K562 (cell line): ENCODE measurements at regions not wholly inside any gene's neighbourhood (a gene's known extent, or its start where the extent isn't known, plus 50 kb on each side); places are given as distances from the start of the nearest gene placed in this dataset.
"Not testable (repeated sequence)": the region's sequence is repeated elsewhere in the genome, so short reads cannot be mapped to it uniquely, and the experiment has no call there.

Experiments used
- ATAC-seq: fragments of 200-7000 bp; cut with Tn5 transposase; 3 replicates; pipeline ENCODE4 v1.9.1; 2020; ENCODE audit warnings: moderate library complexity
- BruUV-seq: library from RNA; stranded (reverse); fragments of 400-500 nt; replicated peaks from 2 replicates; lab custom pipeline; 2021; lab: Mats Ljungman, UMichigan
- CTCF ChIA-PET: fragments of 300-600 bp; formaldehyde crosslinking; extraction: SDS; loops from one replicate; lab custom pipeline; 2021; ENCODE audit warnings: low intra/inter-chr PET ratio; lab: Yijun Ruan, JAX
- POLR2A ChIA-PET: fragments of 300-600, 350-650 bp; sonication (Branson Sonifier 250); formaldehyde crosslinking; extraction: SDS; loops from one replicate; lab custom pipeline; 2021; ENCODE audit warnings: antibody characterized with exemption, inconsistent platforms; lab: Yijun Ruan, JAX
- DNase-seq, 4 experiments: peaks; one replicate each; pipeline versions ENCODE4 v3.0.0 to v3.0.0-alpha.2; 2011 to 2018; ENCODE audit warnings: low spot score in 3 of 4, mixed read lengths in 3 of 4; ENCODE audit errors: extremely low read depth in 1 of 4
- FAIRE-seq: peaks from 2 replicates; lab custom pipeline; 2011; peaks lifted over from hg19 to GRCh38; lab: Jason Lieb, UNC
- H2AFZ ChIP-seq: 2 replicates; pipeline ENCODE4 v1.6.0; 2011; ENCODE audit warnings: low read depth, low read length, control low read depth, inconsistent platforms
- H3K27ac ChIP-seq: fragments of 200-600 bp; 3 replicates; pipeline ENCODE4 v1.8.0; 2011; ENCODE audit warnings: low read depth, mild to moderate bottlenecking, control low read depth, inconsistent platforms, low read length, moderate library complexity, mixed read lengths; ENCODE audit errors: extremely low read depth
- H3K27me3 ChIP-seq, 2 experiments: fragments of 300-600 bp in 1 of 2; 2 replicates in 1 of 2; 3 replicates in 1 of 2; pipeline versions ENCODE4 v1.6.0 to v1.8.0; 2011; ENCODE audit warnings: inconsistent platforms in 2 of 2, low read length in 2 of 2, mild to moderate bottlenecking in 1 of 2, mixed read lengths in 1 of 2, moderate library complexity in 1 of 2; ENCODE audit not compliant: control insufficient read depth in 2 of 2, insufficient read depth in 2 of 2
- H3K36me3 ChIP-seq: fragments of 300-600 bp; 3 replicates; pipeline ENCODE4 v1.8.0; 2011; ENCODE audit warnings: mild to moderate bottlenecking, low read length, inconsistent platforms; ENCODE audit not compliant: control insufficient read depth, insufficient read depth
- H3K4me1 ChIP-seq, 2 experiments: fragments of 200-600 bp in 1 of 2; replicated peaks in 1 of 2; 2 replicates in 1 of 2; 3 replicates in 1 of 2; pipeline versions ENCODE4 v1.5.1 to v1.8.0; 2011; ENCODE audit warnings: inconsistent platforms in 2 of 2, low read length in 2 of 2, mild to moderate bottlenecking in 1 of 2, mixed read lengths in 1 of 2, moderate library complexity in 1 of 2; ENCODE audit not compliant: control insufficient read depth in 2 of 2, insufficient read depth in 2 of 2
- H3K4me2 ChIP-seq: 2 replicates; pipeline ENCODE4 v1.6.1; 2011; ENCODE audit warnings: low read length, control low read depth, inconsistent platforms, mixed read lengths; ENCODE audit not compliant: insufficient read depth
- H3K4me3 ChIP-seq: fragments of 200-600 bp; sonication (generic), shearing (Covaris generic); 2 replicates; pipeline ENCODE4 v1.5.1; 2016; ENCODE audit warnings: control low read depth, inconsistent platforms
- H3K79me2 ChIP-seq: fragments of 200-600 bp; 3 replicates; pipeline ENCODE4 v1.8.0; 2011; ENCODE audit warnings: low read length, inconsistent platforms; ENCODE audit not compliant: control insufficient read depth, insufficient read depth
- H3K9ac ChIP-seq, 2 experiments: 2 replicates each; pipeline versions ENCODE4 v1.6.0 to v1.6.1; 2011; ENCODE audit warnings: low read depth in 2 of 2, low read length in 2 of 2, control low read depth in 1 of 2, inconsistent platforms in 1 of 2, mild to moderate bottlenecking in 1 of 2, mixed read lengths in 1 of 2; ENCODE audit not compliant: insufficient read depth in 1 of 2
- H3K9me1 ChIP-seq: one replicate; pipeline ENCODE4 v1.6.0; 2011; ENCODE audit warnings: inconsistent platforms, mild to moderate bottlenecking, low read length, moderate library complexity; ENCODE audit not compliant: control insufficient read depth, insufficient read depth
- H3K9me3 ChIP-seq: replicated peaks from 2 replicates; pipeline ENCODE4 v1.5.1; 2011; ENCODE audit warnings: low read depth, low read length, inconsistent platforms; ENCODE audit not compliant: control insufficient read depth, insufficient read depth
- H4K20me1 ChIP-seq: replicated peaks from 2 replicates; pipeline ENCODE4 v1.6.1; 2011; ENCODE audit warnings: low read length, inconsistent platforms, mixed read lengths; ENCODE audit not compliant: control insufficient read depth, insufficient read depth
- WGBS: fragments of 100-300 bp; shearing (Covaris generic); methylation state at CpG from one replicate; pipeline ENCODE4 v1.1.6; 2016; ENCODE audit warnings: low coverage, mixed read lengths; ENCODE audit not compliant: insufficient coverage; ENCODE audit errors: missing lambda C conversion rate; 5-methylcytosine and 5-hydroxymethylcytosine counted together
- in situ Hi-C: fragments of 300-500 bp; cut with MboI; formaldehyde crosslinking; loops from 4 replicates; pipeline ENCODE4 v1.15.0; 2018; ENCODE audit warnings: inconsistent platforms, mixed read lengths
- intact Hi-C: fragments of 100-400 bp; cut with micrococcal nuclease; formaldehyde crosslinking; loops from 2 replicates; pipeline ENCODE4 v1.14.2; 2022
- TF ChIP-seq, protein P1 (sequence below), 3 experiments: IDR thresholded peaks in 2 of 3; conservative IDR thresholded peaks in 1 of 3; 2 replicates each; pipeline ENCODE4 v1.5.1; 2011 to 2012; ENCODE audit warnings: low read length in 3 of 3, mild to moderate bottlenecking in 3 of 3, control low read depth in 2 of 3, improper control_type of control experiment in 1 of 3, inconsistent platforms in 1 of 3, low read depth in 1 of 3, mixed read lengths in 1 of 3, moderate library complexity in 1 of 3; ENCODE audit not compliant: insufficient read depth in 2 of 3

DNA sequence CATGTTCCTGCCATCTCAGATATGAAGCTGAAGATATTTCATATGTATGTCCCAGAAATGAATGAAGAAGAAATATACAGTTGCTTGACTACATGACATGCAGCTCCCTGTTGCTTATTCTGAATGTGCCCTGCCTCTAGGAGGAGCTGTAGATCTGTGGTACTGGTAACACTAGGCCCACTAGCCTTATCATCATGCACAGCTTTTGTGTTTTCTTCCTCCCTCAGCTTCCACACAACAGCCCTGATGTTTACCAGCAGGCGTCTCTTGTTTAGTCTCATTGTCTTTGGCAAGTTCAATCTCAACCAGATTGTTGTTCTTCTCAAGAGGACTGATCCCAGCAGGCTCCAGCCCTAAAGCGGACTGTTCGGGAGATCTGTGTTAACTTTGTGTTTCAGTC, 104.8 kb downstream of the ATP6V0E2 start:
- H3K4me2 ChIP-seq, H3K27ac ChIP-seq, H3K4me1 ChIP-seq, in situ Hi-C loops, POLR2A ChIA-PET, H3K79me2 ChIP-seq, H2AFZ ChIP-seq, intact Hi-C loops, H3K9me1 ChIP-seq, H4K20me1 ChIP-seq, H3K27me3 ChIP-seq, H3K36me3 ChIP-seq, DNase-seq, H3K9ac ChIP-seq, BruUV-seq, H3K9me3 ChIP-seq, H3K4me3 ChIP-seq, CTCF ChIA-PET: not testable (repeated sequence)
- TF ChIP-seq, protein P1, sequence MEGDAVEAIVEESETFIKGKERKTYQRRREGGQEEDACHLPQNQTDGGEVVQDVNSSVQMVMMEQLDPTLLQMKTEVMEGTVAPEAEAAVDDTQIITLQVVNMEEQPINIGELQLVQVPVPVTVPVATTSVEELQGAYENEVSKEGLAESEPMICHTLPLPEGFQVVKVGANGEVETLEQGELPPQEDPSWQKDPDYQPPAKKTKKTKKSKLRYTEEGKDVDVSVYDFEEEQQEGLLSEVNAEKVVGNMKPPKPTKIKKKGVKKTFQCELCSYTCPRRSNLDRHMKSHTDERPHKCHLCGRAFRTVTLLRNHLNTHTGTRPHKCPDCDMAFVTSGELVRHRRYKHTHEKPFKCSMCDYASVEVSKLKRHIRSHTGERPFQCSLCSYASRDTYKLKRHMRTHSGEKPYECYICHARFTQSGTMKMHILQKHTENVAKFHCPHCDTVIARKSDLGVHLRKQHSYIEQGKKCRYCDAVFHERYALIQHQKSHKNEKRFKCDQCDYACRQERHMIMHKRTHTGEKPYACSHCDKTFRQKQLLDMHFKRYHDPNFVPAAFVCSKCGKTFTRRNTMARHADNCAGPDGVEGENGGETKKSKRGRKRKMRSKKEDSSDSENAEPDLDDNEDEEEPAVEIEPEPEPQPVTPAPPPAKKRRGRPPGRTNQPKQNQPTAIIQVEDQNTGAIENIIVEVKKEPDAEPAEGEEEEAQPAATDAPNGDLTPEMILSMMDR (IDR thresholded peaks at IDR 0.05 in 2 of 3, conservative IDR thresholded peaks at IDR 0.05 in 1 of 3; ENCODE audit: insufficient read depth in 2 of 3, low read depth in 1 of 3, low read length in 3 of 3) = peak in 2 of 3 experiments; percentile 14 to 25; a peak in 2 of 6 replicates
- WGBS = 12% methylated on average over 3 of the region's 3 CpGs
- peak; percentile 93 for ATAC-seq
- FAIRE-seq = peak; percentile 69

DNA sequence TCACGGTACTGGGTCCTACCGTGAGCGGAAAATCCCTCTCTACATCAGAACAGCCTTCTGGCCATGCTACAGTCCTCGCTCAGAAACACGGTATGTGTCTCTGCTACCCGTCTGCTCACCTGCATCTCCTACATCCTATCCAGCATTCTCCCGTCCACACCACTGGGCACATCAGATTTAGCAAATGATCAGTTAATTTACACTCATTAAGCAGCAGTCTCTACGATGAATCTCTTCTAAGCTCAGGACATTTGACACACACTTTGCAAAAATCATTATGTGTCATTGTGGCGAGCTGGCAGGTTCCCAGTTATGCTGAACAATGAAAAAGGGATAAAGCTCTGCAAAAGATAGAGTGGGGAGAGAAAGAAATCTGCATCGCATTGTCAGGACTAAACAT, 105.2 kb downstream of the ATP6V0E2 start:
- peak; percentile 19 for FAIRE-seq
- H3K4me2 ChIP-seq, H3K4me1 ChIP-seq, H3K9me3 ChIP-seq, intact Hi-C loops, H3K9me1 ChIP-seq, H3K36me3 ChIP-seq, H3K79me2 ChIP-seq, H3K9ac ChIP-seq, DNase-seq, ATAC-seq, H3K27me3 ChIP-seq, H2AFZ ChIP-seq, H3K4me3 ChIP-seq, BruUV-seq, in situ Hi-C loops, POLR2A ChIA-PET, H4K20me1 ChIP-seq, H3K27ac ChIP-seq, CTCF ChIA-PET: not testable (repeated sequence)
- WGBS = 0% methylated on average over 8 of the region's 10 CpGs

DNA sequence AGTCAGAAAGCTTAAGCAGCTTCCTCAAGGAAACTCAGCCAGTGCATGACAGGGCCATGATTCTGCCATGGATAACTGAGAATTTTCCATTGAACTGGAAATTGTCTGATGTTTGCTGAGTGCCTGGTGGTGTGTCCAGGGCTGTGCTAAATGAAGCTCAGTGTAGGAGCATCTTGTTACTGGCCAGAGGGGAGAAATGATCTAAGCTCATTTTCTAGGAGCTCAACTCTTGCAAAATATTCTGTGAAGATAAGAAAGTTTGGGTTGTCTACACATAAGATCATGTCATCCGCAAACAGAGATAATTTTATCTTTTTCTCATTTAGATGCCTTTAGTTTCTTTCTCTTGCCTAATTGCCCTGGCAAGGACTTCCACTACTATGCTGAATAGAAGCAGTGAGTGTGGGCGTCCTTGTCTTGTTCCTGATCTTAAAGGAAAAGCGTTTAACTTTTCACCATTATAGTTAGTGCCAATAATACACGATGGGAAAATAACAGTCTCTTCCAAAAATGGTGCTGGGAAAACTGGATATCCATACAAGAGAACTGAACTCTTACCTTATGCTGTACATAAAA, 108.9 kb downstream of the ATP6V0E2 start:
- DNase-seq, intact Hi-C loops, FAIRE-seq, POLR2A ChIA-PET, H3K27me3 ChIP-seq, H3K27ac ChIP-seq, H3K4me2 ChIP-seq, H3K9me3 ChIP-seq, H3K9me1 ChIP-seq, H3K4me3 ChIP-seq, H3K9ac ChIP-seq, BruUV-seq, ATAC-seq, H2AFZ ChIP-seq, H3K4me1 ChIP-seq, CTCF ChIA-PET, H3K36me3 ChIP-seq, H3K79me2 ChIP-seq, in situ Hi-C loops, H4K20me1 ChIP-seq: not testable (repeated sequence)
- 0% methylated on average over 4 of the region's 4 CpGs for WGBS
